Parathyroid adenoma (tissue), 2 donors: ENCODE measurements at regions not wholly inside any gene's neighbourhood (a gene's known extent, or its start where the extent isn't known, plus 50 kb on each side); places are given as distances from the start of the nearest gene placed in this dataset.

ENCODE experiments used
- H2AFZ ChIP-seq: fragments of 300-600 bp; sonication (generic); one replicate; pipeline ENCODE4 v1.7.0; 2017; ENCODE audit warnings: antibody characterized with exemption, mild to moderate bottlenecking
- H3K27ac ChIP-seq: fragments of 300-600 bp; sonication (generic); one replicate; pipeline ENCODE4 v1.7.0; 2017
- H3K27me3 ChIP-seq: fragments of 300-600 bp; sonication (generic); one replicate; pipeline ENCODE4 v1.7.0; 2017; ENCODE audit warnings: low read length; ENCODE audit not compliant: control insufficient read depth, insufficient read depth
- H3K36me3 ChIP-seq: fragments of 300-600 bp; sonication (generic); one replicate; pipeline ENCODE4 v1.7.0; 2017; ENCODE audit warnings: low read length; ENCODE audit not compliant: control insufficient read depth, insufficient read depth
- H3K4me1 ChIP-seq: fragments of 300-600 bp; sonication (generic); one replicate; pipeline ENCODE4 v1.7.0; 2017; ENCODE audit warnings: control low read depth
- H3K4me2 ChIP-seq: fragments of 300-600 bp; sonication (generic); one replicate; pipeline ENCODE4 v1.7.0; 2017; ENCODE audit warnings: low read length
- H3K4me3 ChIP-seq: fragments of 300-600 bp; sonication (generic); one replicate; pipeline ENCODE4 v1.7.0; 2017; ENCODE audit warnings: low read depth, low read length
- H3K79me2 ChIP-seq: fragments of 300-600 bp; sonication (generic); one replicate; pipeline ENCODE4 v1.7.0; 2017; ENCODE audit warnings: control low read depth
- H3K9ac ChIP-seq: fragments of 300-600 bp; sonication (generic); one replicate; pipeline ENCODE4 v1.7.0; 2017; ENCODE audit warnings: mild to moderate bottlenecking
- H3K9me3 ChIP-seq: fragments of 300-600 bp; sonication (generic); one replicate; pipeline ENCODE4 v1.7.0; 2017; ENCODE audit warnings: low read length; ENCODE audit not compliant: control insufficient read depth
- CTCF ChIP-seq: fragments of 300-600 bp; sonication (generic); IDR thresholded peaks from one replicate; pipeline ENCODE4 v1.7.0; 2017; ENCODE audit warnings: antibody characterized with exemption, mild to moderate bottlenecking
- donor health status: primary hyperparathyroidism.

DNA sequence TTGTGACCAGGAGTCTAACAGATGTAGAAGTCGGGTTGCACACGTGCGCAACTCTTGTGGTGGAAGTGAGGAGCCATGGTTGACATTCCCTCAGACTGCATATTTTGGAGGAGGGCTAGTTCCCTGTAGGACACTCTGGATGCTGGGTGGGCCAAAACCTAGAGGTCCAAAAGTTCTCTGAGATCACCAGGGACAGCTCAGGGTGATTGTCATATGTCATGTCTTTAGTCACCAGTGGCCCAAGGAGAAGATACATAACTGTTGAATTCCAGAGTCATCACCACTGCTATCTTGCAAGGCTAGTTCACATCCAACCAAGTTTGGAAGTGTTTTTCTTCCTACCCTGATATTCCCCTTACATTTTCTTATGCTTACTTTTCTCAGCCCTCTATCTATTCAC is 95.2 kb upstream of the C3orf80 start:
- Histone ChIP-seq H3K36me3 (no peaks in the 10 kb centered on the region), H3K27ac (no peak overlapping the region), H3K4me1 (no peaks in the 10 kb centered on the region), H3K9me3 (no peaks in the 10 kb centered on the region), H3K79me2 (no peaks in the 10 kb centered on the region), H3K27me3 (no peaks in the 10 kb centered on the region), H3K4me2 (no peak overlapping the region), H3K4me3 (no peak overlapping the region), H3K9ac (no peak overlapping the region), H2AFZ (no peak overlapping the region)
- TF ChIP-seq CTCF, result no peak

DNA sequence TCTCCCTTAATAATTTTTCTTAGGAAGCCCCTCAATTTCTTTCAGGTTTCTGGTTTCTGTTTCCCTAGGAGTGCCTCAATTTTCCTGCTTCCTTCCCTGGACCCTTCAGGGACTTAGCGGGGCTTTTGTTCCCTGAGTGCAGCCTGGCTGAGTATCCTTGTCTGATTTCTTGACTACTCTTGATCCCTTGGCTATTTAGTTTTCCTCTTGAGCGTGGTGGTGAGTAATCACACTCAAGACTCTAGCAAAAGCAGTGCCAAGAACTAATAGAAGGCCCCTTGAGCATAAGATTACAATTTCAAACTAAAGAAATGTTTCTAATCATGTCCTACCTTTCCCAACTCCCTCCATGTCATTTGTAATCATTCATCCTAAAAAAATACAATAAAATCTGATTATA is 94.3 kb upstream of the C3orf80 start:
- Histone ChIP-seq H3K9me3 (no peaks in the 10 kb centered on the region), H3K4me1 (no peaks in the 10 kb centered on the region), H3K4me2 (no peak overlapping the region), H3K27ac (no peak overlapping the region), H3K79me2 (no peaks in the 10 kb centered on the region), H2AFZ (no peak overlapping the region), H3K9ac (no peak overlapping the region), H3K4me3 (no peak overlapping the region), H3K36me3 (no peaks in the 10 kb centered on the region), H3K27me3 (no peaks in the 10 kb centered on the region)
- no peak for TF ChIP-seq CTCF

DNA sequence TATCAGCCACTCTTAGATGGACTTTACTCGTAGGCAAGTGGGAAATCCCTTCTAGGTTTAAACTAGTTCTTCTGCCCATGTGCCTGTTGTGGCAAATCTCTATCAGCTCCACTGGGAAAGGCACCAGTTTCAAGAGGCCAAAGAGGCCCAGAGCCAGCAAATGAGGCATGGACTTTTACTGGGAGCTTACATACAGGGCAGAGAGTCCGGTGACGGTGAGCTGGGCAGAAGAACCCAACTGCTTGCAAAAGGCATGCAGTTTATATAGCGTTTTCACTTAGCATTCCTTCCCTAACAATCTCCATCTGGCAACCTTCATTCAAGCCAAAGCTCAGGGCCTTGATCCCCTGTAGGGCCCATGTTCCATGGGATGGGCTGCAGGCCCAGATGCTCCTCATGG is 93.0 kb upstream of the C3orf80 start:
- Histone ChIP-seq H3K4me3 (no peak overlapping the region), H3K9ac (no peak overlapping the region), H3K4me2 (no peak overlapping the region), H3K9me3 (no peaks in the 10 kb centered on the region), H3K27me3 (no peaks in the 10 kb centered on the region), H3K27ac (no peak overlapping the region), H3K4me1 (no peaks in the 10 kb centered on the region), H3K79me2 (no peaks in the 10 kb centered on the region), H3K36me3 (no peaks in the 10 kb centered on the region), H2AFZ (no peak overlapping the region)
- no peak for TF ChIP-seq CTCF

- Histone ChIP-seq H3K9ac (no peak overlapping the region), H3K4me1 (no peaks in the 10 kb centered on the region), H3K27me3 (no peaks in the 10 kb centered on the region), H3K36me3 (no peaks in the 10 kb centered on the region), H3K9me3 (no peaks in the 10 kb centered on the region), H3K79me2 (no peaks in the 10 kb centered on the region), H3K4me2 (no peak overlapping the region), H3K27ac (no peak overlapping the region), H2AFZ (no peak overlapping the region), H3K4me3 (no peak overlapping the region)
- no peak for TF ChIP-seq CTCF
Measured at GRCh38 chr3:160133757-160134156, 91.5 kb upstream of the C3orf80 start.

DNA sequence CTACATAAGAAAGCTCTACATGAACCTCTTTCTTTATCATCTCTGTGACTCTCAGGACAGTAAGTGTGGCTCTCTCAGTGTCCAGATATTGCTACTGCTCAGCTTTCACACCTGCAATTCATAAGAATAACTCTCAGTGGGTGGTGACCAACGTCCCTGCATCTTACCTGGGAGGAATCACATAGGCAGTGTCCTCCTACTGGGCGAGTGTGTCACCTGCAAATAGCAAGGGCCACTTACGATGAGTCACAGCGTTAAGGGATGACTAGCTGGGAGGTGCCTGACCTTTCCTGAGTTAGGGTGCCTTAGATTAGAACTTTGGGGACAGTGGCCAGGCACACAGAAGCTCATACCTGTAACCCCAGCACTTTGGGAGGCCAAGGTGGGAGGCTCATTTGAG is 90.8 kb upstream of the C3orf80 start:
- H3K36me3 ChIP-seq, result no peaks in the 10 kb centered on the region
- H3K9ac ChIP-seq, result no peak overlapping the region
- no peaks in the 10 kb centered on the region for H3K4me1 ChIP-seq
- H3K9me3 ChIP-seq, result no peaks in the 10 kb centered on the region
- H3K4me3 ChIP-seq, result no peak overlapping the region
- TF ChIP-seq CTCF, result no peak
- H3K79me2 ChIP-seq, result no peaks in the 10 kb centered on the region
- H3K27me3 ChIP-seq, result no peaks in the 10 kb centered on the region
- H2AFZ ChIP-seq, result no peak overlapping the region
- no peak overlapping the region for H3K4me2 ChIP-seq
- H3K27ac ChIP-seq, result no peak overlapping the region
